HCT116 (cell line): ENCODE measurements at regions not wholly inside any gene's neighbourhood (a gene's known extent, or its start where the extent isn't known, plus 50 kb on each side); places are given as distances from the start of the nearest gene placed in this dataset.

Source experiments
- ATAC-seq: fragments of 200-7000 bp; cut with Tn5 transposase; 2 replicates; pipeline ENCODE4 v1.9.1; 2020; ENCODE audit warnings: mild to moderate bottlenecking, moderate library complexity
- BruUV-seq: library from RNA; stranded (reverse); fragments of 400-500 nt; replicated peaks from 2 replicates; lab custom pipeline; 2021; lab: Mats Ljungman, UMichigan
- CTCF ChIA-PET: fragments of 300-600 bp; sonication (Branson Sonifier 250); formaldehyde crosslinking; loops from one replicate; lab custom pipeline; 2021; ENCODE audit warnings: antibody characterized with exemption; lab: Charles Lee
- POLR2A ChIA-PET: fragments of 300-600, 350-600 bp; sonication (Branson Sonifier 250); formaldehyde crosslinking; loops from one replicate; lab custom pipeline; 2021; ENCODE audit warnings: antibody characterized with exemption; lab: Charles Lee
- RAD21 ChIA-PET, 2 experiments: fragments of 300-600 bp; sonication (Branson Sonifier 250); formaldehyde crosslinking; loops; one replicate each; lab custom pipeline; 2023; ENCODE audit warnings: low total read pairs in 2 of 2; ENCODE audit not compliant: uncharacterized antibody in 2 of 2, unreplicated experiment in 2 of 2, low non-redundant PET in 1 of 2; lab: Charles Lee
- DNase-seq: peaks from one replicate; pipeline ENCODE4 v3.0.0-alpha.2; 2010; ENCODE audit warnings: low read depth, low spot score
- H2AFZ ChIP-seq: fragments of 200-600 bp; shearing (Covaris generic), sonication (generic); 2 replicates; pipeline ENCODE4 v1.6.1; 2017; ENCODE audit warnings: low read depth, mixed run types, mixed read lengths, antibody characterized with exemption, low read length; ENCODE audit not compliant: poor library complexity, severe bottlenecking
- H3K27ac ChIP-seq: 2 replicates; pipeline ENCODE4 v1.5.1; 2012; ENCODE audit warnings: low read depth, low read length
- H3K27me3 ChIP-seq: fragments of 200-600 bp; sonication (generic); 2 replicates; pipeline ENCODE4 v1.6.1; 2016; ENCODE audit warnings: mixed run types, low read length, mixed read lengths; ENCODE audit not compliant: insufficient read depth
- H3K36me3 ChIP-seq, 2 experiments: fragments of 200-500 bp in 1 of 2; fragments of 200-600 bp in 1 of 2; sonication (Bioruptor generic) in 1 of 2; sonication (generic) in 1 of 2; 2 replicates each; pipeline versions ENCODE4 v1.5.1 to v1.6.1; 2014 to 2016; ENCODE audit warnings: low read length in 2 of 2, inconsistent platforms in 1 of 2, mixed read lengths in 1 of 2, mixed run types in 1 of 2; ENCODE audit not compliant: insufficient read depth in 2 of 2, control insufficient read depth in 1 of 2
- H3K4me1 ChIP-seq, 2 experiments: fragments of 200-600 bp in 1 of 2; sonication (generic) in 1 of 2; 2 replicates each; pipeline versions ENCODE4 v1.5.1 to v1.6.1; 2012 to 2017; ENCODE audit warnings: low read length in 2 of 2, inconsistent platforms in 1 of 2, mild to moderate bottlenecking in 1 of 2, mixed read lengths in 1 of 2, mixed run types in 1 of 2, moderate library complexity in 1 of 2; ENCODE audit not compliant: insufficient read depth in 2 of 2, control insufficient read depth in 1 of 2
- H3K4me2 ChIP-seq: fragments of 200-600 bp; sonication (generic); 2 replicates; pipeline ENCODE4 v1.6.1; 2017; ENCODE audit warnings: mixed run types, low read length, mixed read lengths
- H3K4me3 ChIP-seq, 2 experiments: fragments of 200-600 bp in 1 of 2; sonication (generic) in 1 of 2; replicated peaks in 1 of 2; 2 replicates each; pipeline ENCODE4 v1.5.1; 2011 to 2016; ENCODE audit warnings: low read length in 2 of 2, control low read depth in 1 of 2, low read depth in 1 of 2, mild to moderate bottlenecking in 1 of 2, mixed read lengths in 1 of 2, mixed run types in 1 of 2
- H3K79me2 ChIP-seq: fragments of 200-600 bp; sonication (generic); 2 replicates; pipeline ENCODE4 v1.6.1; 2017; ENCODE audit warnings: mild to moderate bottlenecking, mixed run types, low read length, moderate library complexity, mixed read lengths; ENCODE audit not compliant: insufficient read depth
- H3K9ac ChIP-seq: fragments of 200-600 bp; sonication (generic); 2 replicates; pipeline ENCODE4 v1.6.1; 2016; ENCODE audit warnings: low read length, mixed read lengths
- H3K9me2 ChIP-seq: fragments of 200-600 bp; sonication (generic), shearing (Covaris generic); 2 replicates; pipeline ENCODE4 v1.6.1; 2017; ENCODE audit warnings: mixed run types, mild to moderate bottlenecking, moderate library complexity; ENCODE audit not compliant: insufficient read depth
- H3K9me3 ChIP-seq, 2 experiments: fragments of 200-500 bp in 1 of 2; fragments of 200-600 bp in 1 of 2; sonication (Bioruptor generic) in 1 of 2; sonication (generic) in 1 of 2; 2 replicates each; pipeline ENCODE4 v1.6.1; 2014 to 2017; ENCODE audit warnings: low read length in 2 of 2, mixed read lengths in 2 of 2, inconsistent platforms in 1 of 2, low read depth in 1 of 2, mild to moderate bottlenecking in 1 of 2, mixed run types in 1 of 2, moderate library complexity in 1 of 2; ENCODE audit not compliant: control insufficient read depth in 1 of 2, insufficient read depth in 1 of 2
- H4K20me1 ChIP-seq: fragments of 200-600 bp; sonication (generic), shearing (Covaris generic); 2 replicates; pipeline ENCODE4 v1.6.1; 2017; ENCODE audit warnings: mixed run types, mild to moderate bottlenecking, moderate library complexity; ENCODE audit not compliant: insufficient read depth
- ATF3 ChIP-seq: IDR thresholded peaks from 2 replicates; pipeline ENCODE4 v1.6.1; 2012
- CBX3 ChIP-seq: IDR thresholded peaks from 2 replicates; pipeline ENCODE4 v1.6.1; 2012; ENCODE audit warnings: low read depth
- EGR1 ChIP-seq: IDR thresholded peaks from 2 replicates; pipeline ENCODE4 v1.6.1; 2012; ENCODE audit warnings: low read depth
- ELF1 ChIP-seq: IDR thresholded peaks from 2 replicates; pipeline ENCODE4 v1.6.1; 2012; ENCODE audit warnings: low read depth, borderline replicate concordance
- EZH2 ChIP-seq: fragments of 200-600 bp; sonication (generic); IDR thresholded peaks from 2 replicates; pipeline ENCODE4 v1.6.1; 2017; ENCODE audit warnings: antibody characterized with exemption, mixed run types
- EZH2phosphoT487 ChIP-seq: fragments of 200-600 bp; IDR thresholded peaks from 2 replicates; pipeline ENCODE4 v1.6.1; 2018; ENCODE audit warnings: antibody characterized with exemption, borderline replicate concordance
- FOSL1 ChIP-seq: IDR thresholded peaks from 2 replicates; pipeline ENCODE4 v1.6.1; 2012; ENCODE audit warnings: low read depth
- MAX ChIP-seq: IDR thresholded peaks from 2 replicates; pipeline ENCODE4 v1.6.1; 2012
- RAD21 ChIP-seq: IDR thresholded peaks from 2 replicates; pipeline ENCODE4 v1.6.1; 2012; ENCODE audit warnings: low read depth, mild to moderate bottlenecking
- SIN3A ChIP-seq: IDR thresholded peaks from 2 replicates; pipeline ENCODE4 v1.6.1; 2012; ENCODE audit warnings: low read depth
- SP1 ChIP-seq: IDR thresholded peaks from 2 replicates; pipeline ENCODE4 v1.6.1; 2012; ENCODE audit warnings: low read depth
- SRF ChIP-seq: IDR thresholded peaks from 2 replicates; pipeline ENCODE4 v1.6.1; 2012; ENCODE audit warnings: low read depth
- TCF7L2 ChIP-seq: IDR thresholded peaks from 2 replicates; pipeline ENCODE4 v1.7.0; 2011; ENCODE audit warnings: borderline replicate concordance, inconsistent platforms; ENCODE audit not compliant: insufficient read depth, insufficient read length; ENCODE audit errors: extremely low read depth
- ZBTB33 ChIP-seq: IDR thresholded peaks from 2 replicates; pipeline ENCODE4 v1.6.1; 2011; ENCODE audit warnings: mild to moderate bottlenecking, low read length, moderate library complexity; ENCODE audit not compliant: insufficient replicate concordance; ENCODE audit errors: extremely low read depth
- ZFX ChIP-seq: fragments of 450-650 bp; IDR thresholded peaks from 2 replicates; pipeline ENCODE4 v1.6.1; 2017
- ZNF274 ChIP-seq: fragments of 200-500 bp; sonication (Bioruptor generic); IDR thresholded peaks from 2 replicates; pipeline ENCODE4 v1.6.1; 2014; ENCODE audit warnings: mild to moderate bottlenecking, low read depth, low read length, inconsistent platforms
- intact Hi-C: fragments of 100-400 bp; cut with micrococcal nuclease; formaldehyde crosslinking; loops from 2 replicates; pipeline ENCODE4 v1.10.0; 2022

GRCh38 chr5:97797994-97798451 is 615.0 kb upstream of the RIOK2 start:
- RAD21 ChIA-PET = no interaction called here
- Histone ChIP-seq H3K9ac (no peak overlapping the region), H3K79me2 (no peaks in the 10 kb centered on the region), H3K4me2 (no peak overlapping the region), H3K9me3 (no peaks in the 10 kb centered on the region), H3K9me2 (no peaks in the 10 kb centered on the region), H3K4me3 (no peak overlapping the region), H3K27ac (no peak overlapping the region), H2AFZ (no peak overlapping the region), H3K36me3 (no peaks in the 10 kb centered on the region), H3K4me1 (no peaks in the 10 kb centered on the region), H4K20me1 (no peaks in the 10 kb centered on the region), H3K27me3 (no peaks in the 10 kb centered on the region)
- ATAC-seq (no peak), DNase-seq (no peak)
- intact Hi-C loops = no loop called here
- POLR2A ChIA-PET = no interaction called here
- no TSS peak for BruUV-seq
- TF ChIP-seq EZH2phosphoT487 = no peak
- no peak for TF ChIP-seq ZBTB33
- TF ChIP-seq SRF = no peak
- TF ChIP-seq SP1 = no peak
- TF ChIP-seq RAD21 = no peak
- TF ChIP-seq ZNF274 = no peak
- TF ChIP-seq TCF7L2 = no peak
- TF ChIP-seq ELF1 = no peak
- no peak for TF ChIP-seq CBX3
- no peak for TF ChIP-seq ATF3
- no peak for TF ChIP-seq MAX
- TF ChIP-seq SIN3A = no peak
- TF ChIP-seq FOSL1 = no peak
- TF ChIP-seq EZH2 = no peak
- TF ChIP-seq ZFX = no peak
- no peak for TF ChIP-seq EGR1
- CTCF ChIA-PET = no interaction called here
